ENCODE measurements at regions not wholly inside any gene's neighbourhood (a gene's known extent, or its start where the extent isn't known, plus 50 kb on each side); places are given as distances from the start of the nearest gene placed in this dataset.

DNA sequence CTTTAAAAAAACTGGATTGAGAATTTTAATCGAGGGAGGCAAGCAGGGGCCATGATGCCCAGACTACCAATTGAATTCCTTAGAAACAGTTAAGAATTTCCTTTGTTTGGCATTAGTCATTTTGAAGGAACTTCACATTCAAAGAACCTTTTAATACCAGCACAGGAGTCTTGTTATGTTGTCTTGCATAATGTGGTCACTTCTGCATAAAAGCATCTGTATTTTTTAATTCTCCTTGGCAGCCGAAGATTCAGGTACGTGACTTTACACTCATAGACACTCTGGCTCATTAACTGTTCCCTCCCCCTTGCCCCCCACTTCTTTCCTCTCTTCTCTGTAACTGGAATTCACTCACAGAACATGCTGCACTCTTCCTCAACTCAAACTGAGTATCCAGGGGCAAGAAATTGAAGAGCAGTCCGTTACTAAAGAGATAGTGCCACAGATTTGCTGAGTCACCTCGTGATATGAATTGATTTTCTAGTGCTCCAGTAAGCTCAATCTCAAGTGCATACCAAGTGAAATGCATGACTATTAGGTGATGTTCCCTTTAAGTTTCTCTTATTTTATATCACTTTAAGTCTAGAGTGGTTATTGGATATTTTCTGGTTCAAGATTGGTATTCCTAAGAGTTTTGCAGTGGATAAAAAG, 572.2 kb upstream of the SOX9 start:
- no peak overlapping the region for H3K4me3 ChIP-seq (ENCODE audit: insufficient read depth, low read length, poor library complexity, severe bottlenecking)
- no peak for TF ChIP-seq EZH2phosphoT487 (conservative IDR thresholded peaks at IDR 0.05; ENCODE audit: low read length)
- TF ChIP-seq, protein P1, sequence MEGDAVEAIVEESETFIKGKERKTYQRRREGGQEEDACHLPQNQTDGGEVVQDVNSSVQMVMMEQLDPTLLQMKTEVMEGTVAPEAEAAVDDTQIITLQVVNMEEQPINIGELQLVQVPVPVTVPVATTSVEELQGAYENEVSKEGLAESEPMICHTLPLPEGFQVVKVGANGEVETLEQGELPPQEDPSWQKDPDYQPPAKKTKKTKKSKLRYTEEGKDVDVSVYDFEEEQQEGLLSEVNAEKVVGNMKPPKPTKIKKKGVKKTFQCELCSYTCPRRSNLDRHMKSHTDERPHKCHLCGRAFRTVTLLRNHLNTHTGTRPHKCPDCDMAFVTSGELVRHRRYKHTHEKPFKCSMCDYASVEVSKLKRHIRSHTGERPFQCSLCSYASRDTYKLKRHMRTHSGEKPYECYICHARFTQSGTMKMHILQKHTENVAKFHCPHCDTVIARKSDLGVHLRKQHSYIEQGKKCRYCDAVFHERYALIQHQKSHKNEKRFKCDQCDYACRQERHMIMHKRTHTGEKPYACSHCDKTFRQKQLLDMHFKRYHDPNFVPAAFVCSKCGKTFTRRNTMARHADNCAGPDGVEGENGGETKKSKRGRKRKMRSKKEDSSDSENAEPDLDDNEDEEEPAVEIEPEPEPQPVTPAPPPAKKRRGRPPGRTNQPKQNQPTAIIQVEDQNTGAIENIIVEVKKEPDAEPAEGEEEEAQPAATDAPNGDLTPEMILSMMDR (IDR thresholded peaks at IDR 0.05; ENCODE audit: insufficient read depth, low read length, poor library complexity, severe bottlenecking) = no peak
- H3K9ac ChIP-seq (ENCODE audit: low read length) = no peak overlapping the region
- no peaks in the 10 kb centered on the region for H4K20me1 ChIP-seq (ENCODE audit: low read depth, low read length)
- H3K36me3 ChIP-seq (ENCODE audit: low read length) = no peaks in the 10 kb centered on the region
- H3K79me2 ChIP-seq (ENCODE audit: insufficient read depth, low read length) = no peaks in the 10 kb centered on the region
- H3F3A ChIP-seq (ENCODE audit: insufficient read depth) = no peaks in the 10 kb centered on the region
- no peak overlapping the region for H2AFZ ChIP-seq (ENCODE audit: low read depth, low read length, severe bottlenecking)
- H3K9me2 ChIP-seq (replicated peaks; ENCODE audit: insufficient read depth, low read length) = no peaks in the 10 kb centered on the region
- H3K4me2 ChIP-seq (ENCODE audit: low read depth, low read length, poor library complexity, severe bottlenecking) = no peak overlapping the region
- no peaks in the 10 kb centered on the region for H3K27me3 ChIP-seq (ENCODE audit: low read length)
- H3K27ac ChIP-seq (ENCODE audit: low read depth, low read length) = no peak overlapping the region
- H3K9me3 ChIP-seq (ENCODE audit: insufficient read depth, low read length) = no peaks in the 10 kb centered on the region

DNA sequence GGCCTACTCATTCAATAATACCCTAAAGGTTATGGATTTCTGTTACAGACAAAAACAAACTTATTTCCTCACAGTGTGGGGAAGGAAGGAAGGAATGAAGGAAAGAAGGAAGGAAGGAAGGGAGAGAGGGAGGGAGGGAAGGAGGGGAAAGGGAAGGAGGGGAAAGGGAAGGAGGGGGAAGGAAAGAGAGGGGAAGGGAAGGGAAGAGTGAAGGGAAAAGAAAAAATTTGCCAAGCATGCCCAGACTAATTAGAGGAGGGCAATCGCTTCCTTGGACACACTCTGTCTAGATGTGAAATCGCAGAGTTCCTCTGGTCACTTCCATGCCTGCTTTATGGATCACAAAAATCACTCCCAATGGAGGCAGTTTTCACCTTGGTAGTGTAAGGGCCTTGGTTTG, 570.1 kb upstream of the SOX9 start:
- no peaks in the 10 kb centered on the region for H3K36me3 ChIP-seq (ENCODE audit: low read length)
- TF ChIP-seq, protein P1 (IDR thresholded peaks at IDR 0.05; ENCODE audit: insufficient read depth, low read length, poor library complexity, severe bottlenecking) = no peak
- no peak for TF ChIP-seq EZH2phosphoT487 (conservative IDR thresholded peaks at IDR 0.05; ENCODE audit: low read length)
- H3K9me3 ChIP-seq (ENCODE audit: insufficient read depth, low read length) = no peaks in the 10 kb centered on the region
- no peaks in the 10 kb centered on the region for H4K20me1 ChIP-seq (ENCODE audit: low read depth, low read length)
- H3K9ac ChIP-seq (ENCODE audit: low read length) = no peak overlapping the region
- no peak overlapping the region for H3K4me3 ChIP-seq (ENCODE audit: insufficient read depth, low read length, poor library complexity, severe bottlenecking)
- H2AFZ ChIP-seq (ENCODE audit: low read depth, low read length, severe bottlenecking) = no peak overlapping the region
- no peak overlapping the region for H3K27ac ChIP-seq (ENCODE audit: low read depth, low read length)
- H3K9me2 ChIP-seq (replicated peaks; ENCODE audit: insufficient read depth, low read length) = no peaks in the 10 kb centered on the region
- no peaks in the 10 kb centered on the region for H3F3A ChIP-seq (ENCODE audit: insufficient read depth)
- H3K4me2 ChIP-seq (ENCODE audit: low read depth, low read length, poor library complexity, severe bottlenecking) = no peak overlapping the region
- H3K27me3 ChIP-seq (ENCODE audit: low read length) = no peaks in the 10 kb centered on the region
- H3K79me2 ChIP-seq (ENCODE audit: insufficient read depth, low read length) = no peaks in the 10 kb centered on the region

DNA sequence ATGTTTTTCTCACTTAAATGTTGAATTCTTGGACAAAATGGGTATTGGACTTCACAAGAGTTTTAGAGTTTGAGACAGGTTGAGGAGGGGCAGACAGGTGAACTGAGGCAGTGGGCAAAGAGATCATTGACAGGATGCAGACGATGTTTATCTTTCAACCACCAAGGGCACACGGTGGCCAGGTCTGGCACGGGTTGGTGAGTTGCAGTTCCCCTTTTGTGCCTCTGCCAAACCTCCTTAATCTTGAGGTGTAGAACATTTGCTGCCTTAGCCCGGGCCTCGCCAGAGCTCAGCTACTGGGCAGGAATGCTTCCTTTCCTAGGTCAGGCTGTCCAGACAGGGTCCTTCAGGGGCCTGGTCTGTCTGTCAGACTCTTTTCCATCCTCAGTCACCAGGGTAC, 567.4 kb upstream of the SOX9 start:
- Histone ChIP-seq H3K9me3 (ENCODE audit: insufficient read depth, low read length) (no peaks in the 10 kb centered on the region), H3K9me2 (replicated peaks; ENCODE audit: insufficient read depth, low read length) (no peaks in the 10 kb centered on the region), H3F3A (ENCODE audit: insufficient read depth) (no peaks in the 10 kb centered on the region), H3K36me3 (ENCODE audit: low read length) (no peaks in the 10 kb centered on the region), H3K4me3 (ENCODE audit: insufficient read depth, low read length, poor library complexity, severe bottlenecking) (no peak overlapping the region), H3K9ac (ENCODE audit: low read length) (no peak overlapping the region), H3K79me2 (ENCODE audit: insufficient read depth, low read length) (no peaks in the 10 kb centered on the region), H3K4me2 (ENCODE audit: low read depth, low read length, poor library complexity, severe bottlenecking) (no peak overlapping the region), H3K27me3 (ENCODE audit: low read length) (no peaks in the 10 kb centered on the region), H3K27ac (ENCODE audit: low read depth, low read length) (no peak overlapping the region), H2AFZ (ENCODE audit: low read depth, low read length, severe bottlenecking) (no peak overlapping the region), H4K20me1 (ENCODE audit: low read depth, low read length) (no peaks in the 10 kb centered on the region)
- TF ChIP-seq, protein P1 (IDR thresholded peaks at IDR 0.05; ENCODE audit: insufficient read depth, low read length, poor library complexity, severe bottlenecking) = no peak
- TF ChIP-seq EZH2phosphoT487 (conservative IDR thresholded peaks at IDR 0.05; ENCODE audit: low read length) = no peak
